ENCODE measurements at regions not wholly inside any gene's neighbourhood (a gene's known extent, or its start where the extent isn't known, plus 50 kb on each side); places are given as distances from the start of the nearest gene placed in this dataset.
A peak's percentile ranks its signal among the peaks of the same experiment; 100 is the strongest.

GRCh38 chr10:29041616-29042015 is 247.3 kb upstream of the LYZL1 start:
- no peak for TF ChIP-seq CTCF (IDR thresholded peaks at IDR 0.05)
- Histone ChIP-seq H3K27ac (no peak overlapping the region), H3K9me3 (no peaks in the 10 kb centered on the region), H3K36me3 (no peaks in the 10 kb centered on the region), H3K4me3 (no peak overlapping the region), H3K4me1 (no peaks in the 10 kb centered on the region), H3K27me3 (ENCODE audit: low read depth) (no peaks in the 10 kb centered on the region)
- ATAC-seq (no peak), DNase-seq (no peak)
- intact Hi-C loops (cut with DNase I): no loop called here

- ATAC-seq: no peak
These were observed 240.4 kb upstream of the LYZL1 start for GRCh38 chr10:29048506-29048905.

GRCh38 chr10:29050081-29050480 is 238.8 kb upstream of the LYZL1 start:
- no peak overlapping the region for H3K4me3 ChIP-seq
- no peaks in the 10 kb centered on the region for H3K27me3 ChIP-seq (ENCODE audit: low read depth)
- no peak for ATAC-seq
- intact Hi-C loops (cut with DNase I): no loop called here
- no peak for DNase-seq
- no peak for TF ChIP-seq CTCF (IDR thresholded peaks at IDR 0.05)
- H3K27ac ChIP-seq: no peak overlapping the region
- no peaks in the 10 kb centered on the region for H3K9me3 ChIP-seq
- no peaks in the 10 kb centered on the region for H3K36me3 ChIP-seq
- no peaks in the 10 kb centered on the region for H3K4me1 ChIP-seq

More at GRCh38 chr10:29048506-29048905, 240.4 kb upstream of the LYZL1 start:
- TF ChIP-seq CTCF (IDR thresholded peaks at IDR 0.05): no peak
- no peaks in the 10 kb centered on the region for H3K9me3 ChIP-seq
- no peaks in the 10 kb centered on the region for H3K27me3 ChIP-seq (ENCODE audit: low read depth)
- H3K36me3 ChIP-seq: no peaks in the 10 kb centered on the region
- no peak overlapping the region for H3K27ac ChIP-seq
- intact Hi-C loops (cut with DNase I): no loop called here
- H3K4me1 ChIP-seq: no peaks in the 10 kb centered on the region
- no peak overlapping the region for H3K4me3 ChIP-seq
- DNase-seq: no peak

GRCh38 chr10:29055101-29055500 is 233.8 kb upstream of the LYZL1 start:
- TF ChIP-seq CTCF (IDR thresholded peaks at IDR 0.05): no peak
- intact Hi-C loops (cut with DNase I): no loop called here
- Histone ChIP-seq H3K27ac (no peak overlapping the region), H3K27me3 (ENCODE audit: low read depth) (no peaks in the 10 kb centered on the region), H3K4me3 (no peak overlapping the region), H3K36me3 (no peaks in the 10 kb centered on the region), H3K4me1 (no peaks in the 10 kb centered on the region), H3K9me3 (no peaks in the 10 kb centered on the region)
- DNase-seq (no peak), ATAC-seq (peak; percentile 44 to 68)

GRCh38 chr10:29056729-29057128 is 232.1 kb upstream of the LYZL1 start:
- no peak for DNase-seq

More at GRCh38 chr10:29056729-29057128, 232.1 kb upstream of the LYZL1 start:
- no peaks in the 10 kb centered on the region for H3K27me3 ChIP-seq (ENCODE audit: low read depth)
- ATAC-seq: no peak
- intact Hi-C loops (cut with DNase I): no loop called here
- no peaks in the 10 kb centered on the region for H3K9me3 ChIP-seq
- no peak overlapping the region for H3K27ac ChIP-seq
- no peaks in the 10 kb centered on the region for H3K4me1 ChIP-seq
- no peak overlapping the region for H3K4me3 ChIP-seq
- no peak for TF ChIP-seq CTCF (IDR thresholded peaks at IDR 0.05)
- H3K36me3 ChIP-seq: no peaks in the 10 kb centered on the region
